GM12892 (cell line): ENCODE measurements at regions not wholly inside any gene's neighbourhood (a gene's known extent, or its start where the extent isn't known, plus 50 kb on each side); places are given as distances from the start of the nearest gene placed in this dataset.

Experiments used
- POLR2A ChIP-seq: IDR thresholded peaks from 2 replicates; pipeline ENCODE4 v1.6.1; 2011; ENCODE audit warnings: low read depth, low read length, control low read depth
- POLR2AphosphoS5 ChIP-seq: IDR thresholded peaks from 2 replicates; pipeline ENCODE4 v1.6.1; 2011; ENCODE audit warnings: low read depth, low read length, control low read depth

- TF ChIP-seq POLR2AphosphoS5, result no peak
- TF ChIP-seq POLR2A, result no peak
Measured at GRCh38 chr6:125671323-125671722, 78.1 kb upstream of the HEY2 start.
